Skin epidermis (tissue), 12 donors: ENCODE measurements at regions not wholly inside any gene's neighbourhood (a gene's known extent, or its start where the extent isn't known, plus 50 kb on each side); places are given as distances from the start of the nearest gene placed in this dataset.
"Not testable (repeated sequence)": the region's sequence is repeated elsewhere in the genome, so short reads cannot be mapped to it uniquely, and the experiment has no call there.

Source experiments
- H3K27ac ChIP-seq, 21 experiments: fragments of 200-600 bp; sonication (generic) in 11 of 21; one replicate each; pipeline ENCODE4 v1.5.0; 2020; ENCODE audit warnings: mild to moderate bottlenecking in 3 of 21, inconsistent platforms in 2 of 21, moderate library complexity in 2 of 21
- H3K4me3 ChIP-seq, 7 experiments: fragments of 200-600 bp; sonication (generic) in 2 of 7; one replicate each; pipeline ENCODE4 v1.5.0; 2020; ENCODE audit warnings: inconsistent platforms in 2 of 7, mild to moderate bottlenecking in 2 of 7, moderate library complexity in 1 of 7

- peak overlapping the region in 1 of 21 experiments; percentile 40 for H3K27ac ChIP-seq
- H3K4me3 ChIP-seq = no peak overlapping the region
These were observed 916.7 kb downstream of the PLOD2 start for GRCh38 chr3:145244327-145244726.

DNA sequence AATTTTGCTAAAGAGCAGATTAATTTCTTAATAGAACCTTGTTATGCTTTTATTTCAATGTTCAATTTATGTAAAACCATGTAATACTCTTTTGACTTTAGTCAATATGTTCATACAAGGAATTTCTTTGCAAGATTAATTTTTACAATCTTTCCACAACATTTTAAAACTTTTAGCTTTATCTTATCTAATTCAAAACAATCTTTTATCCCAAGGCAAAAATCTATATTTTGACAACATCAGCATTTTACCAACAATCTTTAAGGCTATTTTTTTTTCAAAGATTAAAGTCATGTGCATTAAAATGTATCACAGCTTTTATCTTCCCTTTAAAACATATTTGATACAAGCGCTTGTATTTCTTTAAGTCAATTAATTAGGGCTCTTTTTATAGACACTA, 914.7 kb downstream of the PLOD2 start:
- Histone ChIP-seq H3K4me3 (no peak overlapping the region), H3K27ac (no peak overlapping the region)

GRCh38 chr3:145248928-145249327, 912.1 kb downstream of the PLOD2 start:
- Histone ChIP-seq H3K27ac (no peak overlapping the region), H3K4me3 (no peak overlapping the region)

DNA sequence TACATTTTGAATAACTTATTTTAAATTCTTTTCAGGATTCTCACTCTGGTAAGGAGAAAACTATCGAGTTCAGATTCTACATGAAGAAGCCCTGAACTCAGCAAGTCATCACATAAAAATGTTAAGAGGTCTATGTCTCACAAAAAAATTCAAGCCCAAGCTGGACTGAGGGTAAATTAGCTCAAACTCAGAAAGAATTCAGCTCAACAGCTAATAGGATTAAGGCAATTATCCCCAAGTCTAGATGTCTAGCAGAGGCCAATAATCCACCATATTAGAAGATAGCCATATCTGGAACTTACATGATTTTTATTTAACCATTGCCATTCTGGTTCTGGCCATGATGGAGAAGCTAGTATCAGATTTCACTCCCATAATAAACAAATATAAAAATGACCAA, 909.7 kb downstream of the PLOD2 start:
- H3K4me3 ChIP-seq = no peak overlapping the region

DNA sequence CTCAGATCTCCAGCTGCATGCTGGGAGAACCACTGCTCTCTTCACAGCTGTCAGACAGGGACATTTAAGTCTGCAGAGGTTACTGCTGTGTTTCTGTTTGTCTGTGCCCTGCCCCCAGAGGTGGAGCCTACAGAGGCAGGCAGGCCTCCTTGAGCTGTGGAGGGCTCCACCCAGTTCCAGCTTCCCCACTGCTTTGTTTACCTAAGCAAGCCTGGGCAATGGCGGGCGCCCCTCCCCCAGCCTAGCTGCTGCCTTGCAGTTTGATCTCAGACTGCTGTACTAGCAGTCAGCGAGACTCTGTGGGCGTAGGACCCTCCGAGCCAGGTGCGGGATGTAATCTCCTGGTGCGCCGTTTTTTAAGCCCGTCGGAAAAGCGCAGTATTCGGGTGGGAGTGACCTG, 903.0 kb downstream of the PLOD2 start:
- H3K27ac ChIP-seq, H3K4me3 ChIP-seq: not testable (repeated sequence)

More for the DNA sequence above, 909.7 kb downstream of the PLOD2 start:
- H3K27ac ChIP-seq = no peak overlapping the region

- peak overlapping the region in 1 of 21 experiments; percentile 3 for H3K27ac ChIP-seq
These were observed 901.7 kb downstream of the PLOD2 start for GRCh38 chr3:145259166-145259880.

DNA sequence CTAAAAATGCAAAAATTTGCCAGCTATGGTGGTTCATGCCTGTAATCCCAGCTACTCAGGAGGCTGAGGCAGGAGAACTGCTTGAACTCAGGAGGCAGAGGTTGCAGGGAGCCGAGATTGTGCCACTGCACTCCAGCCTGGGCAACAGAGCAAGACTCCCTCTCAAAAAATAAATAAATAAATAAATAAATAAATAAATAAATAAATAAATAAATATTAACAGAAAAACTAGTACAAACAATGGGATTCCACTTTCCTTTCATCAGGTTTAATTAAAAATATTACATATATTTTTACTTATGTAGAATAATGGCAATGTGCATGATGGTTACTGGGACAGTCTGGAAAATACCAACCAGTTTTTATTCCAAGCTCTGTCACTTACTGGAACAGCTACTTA, 897.5 kb downstream of the PLOD2 start:
- not testable (repeated sequence) for H3K27ac ChIP-seq

More at GRCh38 chr3:145259166-145259880, 901.7 kb downstream of the PLOD2 start:
- no peak overlapping the region for H3K4me3 ChIP-seq

GRCh38 chr3:145266368-145266767, 894.6 kb downstream of the PLOD2 start:
- no peak overlapping the region for H3K27ac ChIP-seq
- H3K4me3 ChIP-seq = no peak overlapping the region

More for the DNA sequence above, 897.5 kb downstream of the PLOD2 start:
- not testable (repeated sequence) for H3K4me3 ChIP-seq

DNA sequence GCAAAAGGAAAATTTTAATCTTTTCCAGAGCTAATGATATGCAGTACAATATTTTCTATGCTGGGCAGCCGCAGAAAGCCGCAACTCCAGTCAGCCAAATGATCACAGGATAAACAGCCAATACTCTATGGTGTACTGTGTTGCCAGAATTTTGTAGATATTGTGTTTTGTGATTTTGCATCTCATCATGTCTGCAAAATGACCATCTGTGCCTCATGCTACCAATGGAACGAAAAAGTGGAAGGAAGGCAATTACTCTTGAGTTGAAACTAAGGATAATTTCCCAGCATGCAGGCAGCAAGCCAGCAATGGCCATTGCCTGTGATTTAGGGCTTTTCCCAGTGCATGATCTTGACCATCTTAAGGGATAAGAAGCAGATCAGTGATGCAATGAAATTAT, 891.9 kb downstream of the PLOD2 start:
- Histone ChIP-seq H3K27ac (no peak overlapping the region), H3K4me3 (no peak overlapping the region)

DNA sequence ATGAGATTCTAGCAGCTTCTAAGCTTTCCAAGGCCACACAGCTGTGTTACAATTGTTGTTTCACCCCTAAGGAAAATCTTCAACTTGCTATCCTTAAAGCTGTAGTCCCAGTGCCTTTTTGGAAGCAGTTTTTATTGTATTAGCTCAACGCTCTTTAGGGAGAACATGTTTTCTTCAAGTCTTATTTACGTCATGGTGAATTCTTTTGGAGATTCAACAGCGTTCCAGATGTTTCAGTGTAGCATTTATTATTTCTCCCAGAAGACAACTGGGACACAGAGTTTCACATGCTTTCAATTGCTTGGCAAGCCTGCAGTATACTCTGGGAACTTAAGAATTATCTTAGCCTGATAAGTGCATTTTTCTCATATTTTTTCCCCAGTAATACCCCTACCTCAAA, 888.3 kb downstream of the PLOD2 start:
- Histone ChIP-seq H3K4me3 (no peak overlapping the region), H3K27ac (no peak overlapping the region)

- H3K4me3 ChIP-seq = no peak overlapping the region
- no peak overlapping the region for H3K27ac ChIP-seq
These were observed 878.5 kb downstream of the PLOD2 start for GRCh38 chr3:145282505-145282904.

GRCh38 chr3:145286937-145287336, 874.0 kb downstream of the PLOD2 start:
- Histone ChIP-seq H3K4me3 (no peak overlapping the region), H3K27ac (no peak overlapping the region)

- Histone ChIP-seq H3K4me3 (no peak overlapping the region), H3K27ac (no peak overlapping the region)
These were observed 871.0 kb downstream of the PLOD2 start for GRCh38 chr3:145290010-145290409.

- Histone ChIP-seq H3K27ac (no peak overlapping the region), H3K4me3 (no peak overlapping the region)
These were observed 866.4 kb downstream of the PLOD2 start for GRCh38 chr3:145294572-145294971.

GRCh38 chr3:145307272-145307671, 853.7 kb downstream of the PLOD2 start:
- no peak overlapping the region for H3K27ac ChIP-seq

DNA sequence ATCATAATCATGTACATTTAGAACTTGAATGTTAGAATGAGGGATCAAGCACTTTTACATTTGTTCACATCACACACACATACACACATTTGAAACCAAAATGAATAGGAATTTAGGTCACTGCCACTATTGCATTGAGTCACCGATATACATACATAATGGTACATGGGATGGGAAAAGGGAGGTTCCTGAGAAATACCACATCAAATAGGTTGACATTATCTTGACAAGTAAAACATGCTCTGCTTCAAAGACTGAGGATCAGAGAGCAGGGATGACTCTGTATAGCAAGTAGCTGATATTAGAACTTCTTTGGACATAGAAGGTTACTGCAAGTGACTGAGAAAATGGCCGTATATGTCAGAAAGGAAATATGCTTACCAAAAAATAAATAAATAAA, 847.2 kb downstream of the PLOD2 start:
- no peak overlapping the region for H3K4me3 ChIP-seq
- no peak overlapping the region for H3K27ac ChIP-seq

More at GRCh38 chr3:145307272-145307671, 853.7 kb downstream of the PLOD2 start:
- H3K4me3 ChIP-seq = no peak overlapping the region

GRCh38 chr3:145316253-145316652, 844.7 kb downstream of the PLOD2 start:
- H3K4me3 ChIP-seq, H3K27ac ChIP-seq: not testable (repeated sequence)

GRCh38 chr3:145326666-145327065, 834.3 kb downstream of the PLOD2 start:
- H3K4me3 ChIP-seq = no peak overlapping the region
- no peak overlapping the region for H3K27ac ChIP-seq

DNA sequence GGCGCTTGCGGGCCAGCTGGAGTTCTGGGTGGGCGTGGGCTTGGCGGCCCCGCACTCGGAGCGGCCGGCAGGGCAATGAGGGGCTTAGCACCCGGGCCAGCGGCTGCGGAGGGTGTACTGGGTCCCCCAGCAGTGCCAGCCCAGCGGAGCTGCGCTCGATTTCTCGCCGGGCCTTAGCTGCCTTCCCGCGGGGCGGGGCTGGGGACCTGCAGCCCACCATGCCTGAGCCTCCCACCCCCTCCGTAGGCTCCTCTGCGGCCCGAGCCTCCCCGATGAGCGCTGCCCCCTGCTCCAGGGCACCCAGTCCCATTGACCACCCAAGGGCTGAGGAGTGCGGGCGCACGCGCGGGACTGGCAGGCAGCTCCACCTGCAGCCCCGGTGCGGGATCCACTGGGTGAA, 827.6 kb downstream of the PLOD2 start:
- H3K27ac ChIP-seq, H3K4me3 ChIP-seq: not testable (repeated sequence)

DNA sequence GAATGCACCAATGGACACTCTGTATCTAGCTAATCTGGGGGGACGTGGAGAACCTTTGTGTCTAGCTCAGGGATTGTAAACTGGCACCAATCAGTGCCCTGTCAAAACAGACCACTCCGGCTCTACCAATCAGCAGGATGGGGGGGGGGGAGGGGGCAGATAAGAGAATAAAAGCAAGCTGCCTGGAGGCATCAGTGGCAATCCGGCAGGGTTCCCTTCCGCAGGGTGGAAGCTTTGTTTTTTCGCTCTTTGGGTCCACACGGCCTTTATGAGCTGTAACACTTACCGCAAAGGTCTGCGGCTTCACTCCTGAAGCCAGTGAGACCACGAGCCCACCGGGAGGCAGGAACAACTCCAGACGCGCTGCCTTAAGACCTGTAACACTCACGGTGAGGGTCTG, 827.1 kb downstream of the PLOD2 start:
- no peak overlapping the region for H3K4me3 ChIP-seq
- no peak overlapping the region for H3K27ac ChIP-seq

- H3K27ac ChIP-seq = no peak overlapping the region
- no peak overlapping the region for H3K4me3 ChIP-seq
These were observed 805.8 kb downstream of the PLOD2 start for GRCh38 chr3:145355206-145355605.

GRCh38 chr3:145357453-145357852, 803.5 kb downstream of the PLOD2 start:
- Histone ChIP-seq H3K27ac (no peak overlapping the region), H3K4me3 (no peak overlapping the region)
